HFFc6 (cell line): ENCODE measurements at regions not wholly inside any gene's neighbourhood (a gene's known extent, or its start where the extent isn't known, plus 50 kb on each side); places are given as distances from the start of the nearest gene placed in this dataset.
"Not testable (repeated sequence)": the region's sequence is repeated elsewhere in the genome, so short reads cannot be mapped to it uniquely, and the experiment has no call there.

Experiments
- DNase-seq: peaks from one replicate; pipeline ENCODE4 v3.0.0-alpha.2; 2018
- H3K27ac Mint-ChIP-seq: 2 replicates; pipeline ENCODE4 v1.8.0; 2020; ENCODE audit warnings: mild to moderate bottlenecking, mixed read lengths
- H3K27me3 Mint-ChIP-seq: 2 replicates; pipeline ENCODE4 v1.8.0; 2021; ENCODE audit warnings: mild to moderate bottlenecking, moderate library complexity, mixed read lengths; ENCODE audit not compliant: insufficient read depth
- H3K36me3 Mint-ChIP-seq: 2 replicates; pipeline ENCODE4 v1.8.0; 2021; ENCODE audit warnings: low read depth, mixed read lengths
- H3K4me1 Mint-ChIP-seq: 2 replicates; pipeline ENCODE4 v1.8.0; 2020; ENCODE audit warnings: low read depth, mixed read lengths
- H3K4me3 Mint-ChIP-seq: 2 replicates; pipeline ENCODE4 v1.8.0; 2020; ENCODE audit warnings: mild to moderate bottlenecking, moderate library complexity, mixed read lengths
- H3K9me3 Mint-ChIP-seq: 2 replicates; pipeline ENCODE4 v1.8.0; 2020; ENCODE audit warnings: mild to moderate bottlenecking, mixed read lengths
- TF ChIP-seq, protein P1 (sequence below): fragments of 200-600 bp; sonication (generic); IDR thresholded peaks from 2 replicates; pipeline ENCODE4 v1.5.0; 2021; ENCODE audit warnings: antibody characterized with exemption, mild to moderate bottlenecking

DNA sequence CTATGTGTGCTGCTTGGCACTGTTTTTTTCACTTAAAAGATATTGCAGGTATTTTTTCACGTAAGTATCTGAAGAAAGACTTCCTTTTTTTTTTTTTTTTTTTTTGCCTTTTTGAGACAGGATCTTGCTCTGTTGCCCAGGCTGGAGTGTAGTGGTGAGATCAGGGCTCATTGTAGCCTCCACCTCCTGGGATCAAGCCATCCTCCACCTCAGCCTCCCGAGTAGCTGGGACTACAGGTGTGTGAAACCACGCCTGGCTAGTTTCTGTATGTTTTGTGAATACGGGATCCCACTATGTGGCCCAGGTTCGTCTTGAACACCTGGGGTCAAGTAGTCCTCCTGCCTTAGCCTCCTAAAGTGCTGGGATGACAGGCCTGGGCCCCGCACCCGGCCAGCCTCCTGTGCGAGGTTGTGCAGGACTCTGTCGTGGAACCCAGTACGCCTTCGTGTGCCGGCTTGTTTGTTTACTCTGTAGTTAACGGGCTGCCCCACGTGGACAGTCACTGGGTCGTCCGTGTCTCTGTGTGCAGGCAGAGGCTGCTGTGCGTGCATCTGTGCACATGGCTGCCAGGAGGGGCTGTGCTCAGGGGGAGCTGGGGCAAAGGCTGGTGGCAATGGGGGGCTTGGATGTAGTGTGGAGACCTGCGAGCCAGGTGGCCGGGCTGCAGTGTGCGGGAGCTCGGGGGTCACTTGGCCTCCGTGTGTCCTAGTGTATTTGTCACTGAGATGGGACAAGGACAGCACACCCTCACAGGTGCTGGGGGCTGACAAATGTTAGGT lies 179.5 kb downstream of the ADRA2C start:
- TF ChIP-seq, protein P1, sequence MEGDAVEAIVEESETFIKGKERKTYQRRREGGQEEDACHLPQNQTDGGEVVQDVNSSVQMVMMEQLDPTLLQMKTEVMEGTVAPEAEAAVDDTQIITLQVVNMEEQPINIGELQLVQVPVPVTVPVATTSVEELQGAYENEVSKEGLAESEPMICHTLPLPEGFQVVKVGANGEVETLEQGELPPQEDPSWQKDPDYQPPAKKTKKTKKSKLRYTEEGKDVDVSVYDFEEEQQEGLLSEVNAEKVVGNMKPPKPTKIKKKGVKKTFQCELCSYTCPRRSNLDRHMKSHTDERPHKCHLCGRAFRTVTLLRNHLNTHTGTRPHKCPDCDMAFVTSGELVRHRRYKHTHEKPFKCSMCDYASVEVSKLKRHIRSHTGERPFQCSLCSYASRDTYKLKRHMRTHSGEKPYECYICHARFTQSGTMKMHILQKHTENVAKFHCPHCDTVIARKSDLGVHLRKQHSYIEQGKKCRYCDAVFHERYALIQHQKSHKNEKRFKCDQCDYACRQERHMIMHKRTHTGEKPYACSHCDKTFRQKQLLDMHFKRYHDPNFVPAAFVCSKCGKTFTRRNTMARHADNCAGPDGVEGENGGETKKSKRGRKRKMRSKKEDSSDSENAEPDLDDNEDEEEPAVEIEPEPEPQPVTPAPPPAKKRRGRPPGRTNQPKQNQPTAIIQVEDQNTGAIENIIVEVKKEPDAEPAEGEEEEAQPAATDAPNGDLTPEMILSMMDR, result no peak
- Mint-ChIP-seq H3K4me1 (peaks cover 35% of the 10 kb centered on the region), H3K4me3 (no peak overlapping the region), H3K27me3 (peaks cover 3% of the 10 kb centered on the region), H3K27ac (no peak overlapping the region), H3K9me3 (no peaks in the 10 kb centered on the region), H3K36me3 (peaks cover 6% of the 10 kb centered on the region; the same call in 1 of the 2 replicates)
- no peak for DNase-seq

DNA sequence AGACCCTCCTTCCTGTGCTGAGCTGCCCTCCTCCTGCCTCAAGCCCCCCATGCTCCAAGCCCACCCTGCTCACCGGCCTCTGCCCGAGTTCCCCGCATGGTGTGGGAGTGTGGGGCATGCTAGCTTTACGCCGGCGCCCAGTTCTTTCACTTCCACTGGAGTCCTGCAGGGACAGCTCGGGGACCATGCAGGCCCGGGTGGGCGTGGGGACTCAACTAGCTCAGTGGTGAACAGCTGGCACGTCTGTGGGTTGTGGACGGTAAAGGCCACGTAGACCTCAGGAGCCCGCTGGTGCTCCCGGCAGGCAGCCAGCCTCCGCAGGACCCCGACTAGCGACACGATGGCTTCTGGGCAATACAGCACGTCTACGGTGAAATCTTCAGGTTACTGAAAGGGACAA lies 180.4 kb downstream of the ADRA2C start:
- H3K27ac Mint-ChIP-seq, result not testable (repeated sequence)

DNA sequence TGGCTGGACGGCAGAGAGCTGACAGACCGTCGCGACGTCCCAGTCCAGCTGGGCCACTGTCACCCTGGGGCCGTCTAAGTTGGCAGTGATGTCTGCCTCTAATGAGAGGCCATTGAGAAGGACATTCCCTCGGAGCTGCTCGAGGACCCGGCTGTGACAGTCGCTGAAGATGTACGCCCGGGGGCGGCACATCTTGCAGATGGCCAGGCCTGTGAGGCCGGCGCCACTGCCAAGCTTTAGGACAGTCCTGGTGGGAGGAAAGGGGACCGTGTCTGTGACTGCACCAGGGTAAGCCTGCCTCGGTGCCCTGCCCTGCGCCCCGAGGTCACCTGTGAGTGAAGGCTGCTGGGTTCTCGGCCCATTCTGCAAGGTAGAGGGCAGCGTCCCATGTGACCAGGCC lies 181.6 kb downstream of the ADRA2C start:
- Mint-ChIP-seq H3K4me1 (peaks cover 28% of the 10 kb centered on the region), H3K27ac (peak overlapping the region; percentile 69)
- not testable (repeated sequence) for H3K4me3 Mint-ChIP-seq, DNase-seq, H3K27me3 Mint-ChIP-seq, H3K36me3 Mint-ChIP-seq, H3K9me3 Mint-ChIP-seq

More for the DNA sequence above, 180.4 kb downstream of the ADRA2C start:
- H3K36me3 Mint-ChIP-seq, H3K27me3 Mint-ChIP-seq, H3K4me3 Mint-ChIP-seq, H3K9me3 Mint-ChIP-seq, DNase-seq: not testable (repeated sequence)
- H3K4me1 Mint-ChIP-seq, result peaks cover 35% of the 10 kb centered on the region

DNA sequence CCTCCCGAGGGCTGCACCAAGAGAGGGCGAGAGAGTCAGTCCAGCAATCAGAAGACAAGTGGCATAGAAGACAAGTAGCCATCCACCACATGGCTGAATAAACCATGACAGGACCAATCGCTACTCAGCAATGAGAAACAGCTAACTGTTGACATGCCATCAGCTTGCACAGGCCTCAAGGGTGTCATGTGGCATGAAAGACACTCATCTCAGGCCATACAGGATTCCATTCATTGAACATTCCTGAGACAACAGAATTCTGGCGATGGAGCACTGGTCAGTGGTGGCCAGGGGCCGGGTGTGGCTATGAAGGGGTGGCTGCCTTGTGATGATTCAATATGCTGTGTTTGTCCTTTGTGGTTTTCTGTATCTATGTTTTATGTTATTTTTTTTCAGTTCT lies 182.0 kb downstream of the ADRA2C start:
- Mint-ChIP-seq H3K27ac (peak overlapping the region; percentile 69), H3K4me1 (peaks cover 28% of the 10 kb centered on the region)
- not testable (repeated sequence) for H3K4me3 Mint-ChIP-seq, H3K9me3 Mint-ChIP-seq, H3K36me3 Mint-ChIP-seq, H3K27me3 Mint-ChIP-seq
- DNase-seq, result peak; percentile 80

DNA sequence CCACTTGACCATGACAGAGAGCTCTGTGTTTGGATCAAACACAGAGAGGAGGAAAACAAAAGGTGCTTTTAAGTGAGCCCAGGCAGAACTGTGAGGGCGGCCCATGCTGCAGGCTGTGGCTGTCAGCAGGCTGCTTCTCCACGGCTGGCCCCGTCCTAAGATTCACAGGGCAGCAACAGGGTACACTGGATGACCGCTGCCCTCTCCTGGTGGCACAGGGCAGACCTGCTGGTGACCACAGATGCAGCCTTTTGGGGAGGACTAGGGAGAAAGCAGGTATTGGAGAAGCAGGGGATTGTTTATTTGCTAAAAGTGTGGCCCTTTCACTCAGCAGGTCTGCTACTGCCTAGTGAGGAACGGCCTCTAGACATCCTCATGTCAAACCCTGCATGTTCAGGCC lies 183.7 kb downstream of the ADRA2C start:
- TF ChIP-seq, protein P1, result peak; percentile 79
- H3K27me3 Mint-ChIP-seq, H3K4me3 Mint-ChIP-seq, H3K27ac Mint-ChIP-seq, H3K9me3 Mint-ChIP-seq: not testable (repeated sequence)
- peaks cover 10% of the 10 kb centered on the region; the same call in 1 of the 2 replicates for H3K36me3 Mint-ChIP-seq
- DNase-seq, result peak; percentile 66
- H3K4me1 Mint-ChIP-seq, result peaks cover 44% of the 10 kb centered on the region

DNA sequence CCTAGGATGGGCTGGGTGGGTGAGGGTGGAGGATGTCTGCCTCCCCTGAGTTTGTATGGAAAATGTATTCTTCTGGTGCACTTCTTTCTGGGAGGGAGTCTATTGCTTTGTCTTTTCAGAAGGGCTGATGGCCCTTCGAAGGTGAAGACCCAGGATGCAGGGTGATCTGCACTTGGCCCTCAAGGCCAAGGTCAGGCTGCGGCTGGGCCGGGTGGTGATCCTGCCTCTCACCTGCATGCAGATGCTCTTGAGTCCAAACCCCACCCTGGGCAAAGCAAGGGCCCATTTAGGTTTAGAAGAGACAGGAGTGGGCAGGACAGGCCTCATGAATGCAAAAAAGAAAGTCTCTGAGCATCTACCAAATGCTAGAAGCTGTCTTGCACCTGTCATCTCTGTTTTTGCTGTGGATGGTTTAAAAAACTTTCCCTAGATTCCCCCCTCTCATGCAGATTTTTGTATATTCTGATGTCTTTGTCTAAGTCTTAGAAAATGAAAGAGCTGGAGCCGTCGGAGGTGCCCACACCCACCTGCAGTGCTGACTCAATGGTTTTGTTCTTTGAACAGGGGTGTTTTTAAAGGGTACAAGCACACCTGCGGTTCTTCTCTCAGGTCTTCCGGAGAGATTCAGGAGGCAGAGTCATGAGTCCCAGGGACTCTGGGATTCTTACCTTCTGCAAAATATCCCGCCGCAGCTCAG lies 186.4 kb downstream of the ADRA2C start:
- not testable (repeated sequence) for H3K27me3 Mint-ChIP-seq

DNA sequence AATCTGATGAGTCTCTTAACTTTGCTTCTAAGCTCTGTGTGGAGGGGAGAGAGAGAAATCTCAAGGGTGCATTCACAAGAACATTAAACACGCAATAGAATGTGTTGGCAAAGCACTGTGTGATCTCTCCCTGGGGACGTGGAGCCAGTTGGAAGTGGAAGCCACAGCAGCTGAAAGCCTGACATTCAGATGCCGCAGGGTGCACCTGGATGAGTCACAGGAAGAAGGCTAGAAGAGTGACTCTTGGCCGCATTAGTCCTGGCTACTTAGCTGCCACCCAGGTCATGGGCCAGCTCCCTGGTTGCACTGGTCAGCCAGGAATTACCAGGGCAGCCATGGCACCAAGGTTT lies 186.9 kb downstream of the ADRA2C start:
- H3K27me3 Mint-ChIP-seq, H3K4me3 Mint-ChIP-seq, H3K36me3 Mint-ChIP-seq, H3K9me3 Mint-ChIP-seq: not testable (repeated sequence)
- DNase-seq, result peak; percentile 6
- Mint-ChIP-seq H3K4me1 (peaks cover 46% of the 10 kb centered on the region), H3K27ac (peak overlapping the region; percentile 36; the same call in 1 of the 2 replicates)

More for the DNA sequence above, 186.4 kb downstream of the ADRA2C start:
- H3K4me1 Mint-ChIP-seq, result peaks cover 50% of the 10 kb centered on the region
- not testable (repeated sequence) for H3K9me3 Mint-ChIP-seq, DNase-seq, H3K27ac Mint-ChIP-seq, H3K4me3 Mint-ChIP-seq, H3K36me3 Mint-ChIP-seq

DNA sequence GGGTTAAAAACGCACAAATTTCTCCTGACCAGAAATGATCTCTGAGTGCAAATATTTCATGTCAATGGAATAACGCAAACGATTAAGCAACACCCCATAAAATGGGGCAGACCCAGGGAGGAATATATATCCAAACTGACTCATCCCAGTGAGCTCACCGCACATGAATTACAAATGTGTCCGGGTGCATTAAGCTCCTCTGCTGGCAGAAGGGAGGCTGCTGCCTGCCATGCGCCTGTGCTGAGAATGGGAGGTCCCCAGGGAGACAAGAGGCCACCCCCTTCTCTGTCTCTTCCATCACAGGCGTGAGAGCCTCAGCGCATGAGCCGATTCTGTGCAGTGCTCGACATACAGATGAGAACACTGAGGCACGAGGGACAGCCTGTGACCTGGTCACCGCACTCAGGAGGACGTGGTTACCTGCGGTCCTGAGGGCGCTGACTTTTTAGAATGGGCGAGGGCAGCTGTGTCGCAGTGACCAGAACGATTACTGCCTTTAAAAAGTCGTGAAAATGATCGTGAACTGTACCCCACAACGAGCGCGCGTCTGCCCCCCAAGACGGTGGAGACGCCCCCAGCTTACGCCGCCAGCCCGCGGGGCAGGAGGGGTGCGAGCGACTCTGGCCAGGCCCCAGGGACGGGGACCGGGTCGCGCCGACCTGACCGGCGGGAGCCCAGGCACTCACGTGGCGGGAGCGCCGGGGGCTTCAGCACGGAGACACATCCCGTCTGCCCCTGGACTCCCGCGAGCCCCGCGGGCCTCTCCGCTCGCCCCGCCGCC lies 188.5 kb downstream of the ADRA2C start:
- Mint-ChIP-seq H3K27ac (peak overlapping the region; percentile 100), H3K4me3 (peak overlapping the region; percentile 99), H3K27me3 (peaks cover 11% of the 10 kb centered on the region), H3K4me1 (peaks cover 34% of the 10 kb centered on the region)
- H3K36me3 Mint-ChIP-seq, H3K9me3 Mint-ChIP-seq: not testable (repeated sequence)
- peak; percentile 100 for DNase-seq

DNA sequence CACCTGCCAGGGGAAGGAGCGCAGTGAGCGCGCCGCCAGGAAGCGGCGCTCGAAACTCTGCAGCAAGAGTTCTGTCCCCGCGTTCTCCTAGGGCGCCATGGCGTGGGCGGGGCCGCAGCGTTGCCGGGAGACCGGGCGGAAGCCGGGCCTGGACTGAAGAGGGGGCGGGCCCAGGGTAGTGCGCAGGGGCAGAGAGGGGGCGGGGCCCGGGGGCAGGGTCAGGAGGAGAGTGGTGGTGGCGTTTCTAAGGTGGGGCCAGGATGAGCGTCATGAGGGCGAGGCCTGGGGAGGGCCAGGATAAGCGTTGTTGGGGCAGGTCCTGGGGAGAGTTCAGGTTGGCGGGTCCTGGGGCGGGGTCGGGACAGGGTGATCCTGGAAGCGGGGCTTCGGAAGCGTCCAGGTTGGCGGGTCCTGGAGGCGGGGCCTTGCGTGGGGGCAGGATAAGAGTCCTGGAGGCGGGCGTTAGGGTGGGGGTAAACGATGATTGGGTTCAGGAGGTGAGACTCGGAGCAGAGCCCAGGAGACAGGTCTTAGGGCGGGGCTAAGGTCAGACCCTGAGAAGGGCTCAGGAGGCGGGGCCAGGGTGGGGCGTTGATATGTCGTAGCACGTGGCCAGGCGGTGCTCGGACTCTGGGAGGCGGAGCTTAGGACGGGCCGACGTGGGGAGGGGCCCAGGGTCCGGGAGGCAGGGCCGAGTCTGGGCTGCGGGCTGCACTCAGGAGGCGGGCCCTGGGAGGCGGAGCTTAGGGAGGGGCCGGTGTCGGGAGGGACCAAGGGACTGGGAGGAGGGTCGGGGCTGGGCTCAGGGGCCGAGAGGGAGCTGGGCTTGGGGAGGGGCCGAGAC lies 189.4 kb downstream of the ADRA2C start:
- not testable (repeated sequence) for H3K36me3 Mint-ChIP-seq, H3K9me3 Mint-ChIP-seq
- Mint-ChIP-seq H3K27ac (peak overlapping the region; percentile 100), H3K27me3 (peaks cover 11% of the 10 kb centered on the region), H3K4me3 (peak overlapping the region; percentile 99), H3K4me1 (peaks cover 31% of the 10 kb centered on the region)
- peak; percentile 99 for DNase-seq

DNA sequence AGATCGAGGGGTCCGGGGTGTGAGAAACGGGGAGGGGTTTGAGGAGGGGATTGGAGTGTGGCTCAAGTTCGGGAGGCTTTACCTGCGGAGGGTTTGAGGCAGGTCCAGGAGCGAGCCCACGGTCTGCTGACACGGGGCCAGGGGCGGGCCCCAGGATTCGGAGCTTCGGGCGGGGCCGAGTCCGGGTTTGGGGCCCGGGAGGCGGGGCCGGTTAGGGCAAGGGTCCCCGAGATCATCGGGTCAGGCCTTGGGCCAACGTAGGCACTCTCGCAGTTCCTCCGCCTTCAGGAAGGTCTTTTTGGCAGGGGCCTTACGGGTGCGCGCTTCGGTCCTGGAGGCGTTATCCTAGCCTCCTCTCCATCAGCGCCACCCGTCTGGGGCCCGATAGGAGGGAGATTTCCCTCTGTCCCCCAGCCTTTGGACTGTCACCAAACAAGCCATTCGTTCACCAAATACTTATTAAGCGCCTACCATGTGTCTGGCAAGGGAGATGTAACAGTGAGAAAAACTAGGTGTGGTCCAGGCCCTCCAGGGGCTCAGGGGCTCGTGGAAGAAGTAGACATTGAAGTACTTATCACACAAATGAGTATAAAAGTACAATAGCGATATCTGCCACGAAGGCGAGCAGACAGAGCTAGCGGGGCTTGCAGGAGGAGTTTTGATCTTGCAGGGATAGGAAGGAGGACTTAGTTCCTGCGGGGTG lies 190.1 kb downstream of the ADRA2C start:
- H3K9me3 Mint-ChIP-seq, DNase-seq, H3K36me3 Mint-ChIP-seq: not testable (repeated sequence)
- H3K4me1 Mint-ChIP-seq, result peaks cover 31% of the 10 kb centered on the region
- peak overlapping the region; percentile 100; the same call in 1 of the 2 replicates for H3K27ac Mint-ChIP-seq
- peak overlapping the region; percentile 99 for H3K4me3 Mint-ChIP-seq
- peaks cover 12% of the 10 kb centered on the region for H3K27me3 Mint-ChIP-seq
